OCI-LY7 (cell line): ENCODE measurements at regions not wholly inside any gene's neighbourhood (a gene's known extent, or its start where the extent isn't known, plus 50 kb on each side); places are given as distances from the start of the nearest gene placed in this dataset.

Source experiments
- BruUV-seq: library from RNA; stranded (reverse); fragments of 400-500 nt; replicated peaks from 2 replicates; lab custom pipeline; 2021; lab: Mats Ljungman, UMichigan
- CTCF ChIA-PET: fragments of 300-600 bp; sonication (Branson Sonifier 250); formaldehyde crosslinking; loops from one replicate; lab custom pipeline; 2022; ENCODE audit warnings: antibody characterized with exemption; ENCODE audit not compliant: unreplicated experiment; lab: Charles Lee
- POLR2A ChIA-PET: fragments of 300-600 bp; sonication (Branson Sonifier 250); formaldehyde crosslinking; loops from one replicate; lab custom pipeline; 2022; ENCODE audit warnings: antibody characterized with exemption; lab: Charles Lee
- DNase-seq: peaks from one replicate; pipeline ENCODE4 v3.0.0-alpha.2; 2015; ENCODE audit warnings: low spot score
- H2AFZ ChIP-seq: fragments of 200-600 bp; sonication (generic), shearing (Covaris generic); 2 replicates; pipeline ENCODE4 v1.6.1; 2014; ENCODE audit warnings: mild to moderate bottlenecking, antibody characterized with exemption, low read length, moderate library complexity
- H3K27ac ChIP-seq: fragments of 200-600 bp; sonication (generic); 2 replicates; pipeline ENCODE4 v1.5.1; 2014; ENCODE audit warnings: mixed run types, low read depth, mild to moderate bottlenecking, moderate library complexity, low read length, inconsistent platforms; ENCODE audit not compliant: poor library complexity, severe bottlenecking
- H3K36me3 ChIP-seq: fragments of 200-600 bp; sonication (generic); 2 replicates; pipeline ENCODE4 v1.6.1; 2014; ENCODE audit warnings: mild to moderate bottlenecking, antibody characterized with exemption, low read length, moderate library complexity, mixed read lengths; ENCODE audit not compliant: insufficient read depth
- H3K4me1 ChIP-seq: fragments of 200-600 bp; sonication (generic); 2 replicates; pipeline ENCODE4 v1.5.1; 2014; ENCODE audit warnings: mild to moderate bottlenecking, low read length; ENCODE audit not compliant: insufficient read depth, poor library complexity, severe bottlenecking
- H3K4me2 ChIP-seq: fragments of 200-600 bp; sonication (generic); 2 replicates; pipeline ENCODE4 v1.6.1; 2014; ENCODE audit warnings: mild to moderate bottlenecking, low read length
- H3K4me3 ChIP-seq: fragments of 200-600 bp; sonication (generic); 2 replicates; pipeline ENCODE4 v1.5.1; 2014; ENCODE audit warnings: mild to moderate bottlenecking, low read depth, low read length; ENCODE audit not compliant: poor library complexity, severe bottlenecking
- H3K79me2 ChIP-seq: fragments of 200-600 bp; sonication (generic); 2 replicates; pipeline ENCODE4 v1.6.1; 2016; ENCODE audit warnings: low read depth, mild to moderate bottlenecking, low read length, moderate library complexity, mixed read lengths; ENCODE audit not compliant: insufficient read depth
- H3K9me2 ChIP-seq: fragments of 200-600 bp; sonication (generic); 2 replicates; pipeline ENCODE4 v1.6.1; 2016; ENCODE audit warnings: mild to moderate bottlenecking, low read length, mixed read lengths; ENCODE audit not compliant: insufficient read depth
- H3K9me3 ChIP-seq: fragments of 200-600 bp; sonication (generic); 2 replicates; pipeline ENCODE4 v1.6.1; 2014; ENCODE audit warnings: mild to moderate bottlenecking, mixed run types, low read length, mixed read lengths
- H4K20me1 ChIP-seq: fragments of 200-600 bp; sonication (generic); 2 replicates; pipeline ENCODE4 v1.6.1; 2014; ENCODE audit warnings: mild to moderate bottlenecking, antibody characterized with exemption, low read length, moderate library complexity, mixed read lengths; ENCODE audit not compliant: insufficient read depth
- CTCF ChIP-seq: fragments of 200-600 bp; sonication (generic); conservative IDR thresholded peaks from 2 replicates; pipeline ENCODE4 v1.5.1; 2014; ENCODE audit warnings: mild to moderate bottlenecking, antibody characterized with exemption, low read length, moderate library complexity, mixed read lengths
- EZH2phosphoT487 ChIP-seq: fragments of 200-600 bp; sonication (generic); IDR thresholded peaks from 2 replicates; pipeline ENCODE4 v1.6.1; 2018; ENCODE audit warnings: low read depth, borderline replicate concordance, mild to moderate bottlenecking, mixed run types, antibody characterized with exemption, low read length, moderate library complexity, mixed read lengths
- intact Hi-C: fragments of 100-400 bp; cut with micrococcal nuclease; formaldehyde crosslinking; loops from one replicate; pipeline ENCODE4 v1.10.0; 2022; ENCODE audit not compliant: unreplicated experiment

- Histone ChIP-seq H3K36me3 (no peaks in the 10 kb centered on the region), H4K20me1 (no peaks in the 10 kb centered on the region), H3K4me3 (no peak overlapping the region), H3K4me2 (no peak overlapping the region), H3K79me2 (no peaks in the 10 kb centered on the region), H2AFZ (no peak overlapping the region), H3K9me2 (no peaks in the 10 kb centered on the region), H3K27ac (no peak overlapping the region), H3K9me3 (no peaks in the 10 kb centered on the region), H3K4me1 (no peaks in the 10 kb centered on the region)
- CTCF ChIA-PET: no interaction called here
- no TSS peak for BruUV-seq
- POLR2A ChIA-PET: no interaction called here
- DNase-seq: no peak
- TF ChIP-seq EZH2phosphoT487 (no peak), CTCF (no peak)
- intact Hi-C loops: no loop called here
Measured at GRCh38 chr2:189386741-189387140, 54.5 kb upstream of the WDR75 start.

- ChIA-PET POLR2A (interaction anchor here (1.8 kb wide), 1 partner anchor 11 kb away, joined by 4 read pairs; no protein-coding TSS in a partner anchor), CTCF (no interaction called here)
- TF ChIP-seq EZH2phosphoT487: no peak
- no peak for TF ChIP-seq CTCF
- H3K27ac ChIP-seq: no peak overlapping the region
- H3K9me3 ChIP-seq: no peaks in the 10 kb centered on the region
- H3K36me3 ChIP-seq: no peaks in the 10 kb centered on the region
- no peaks in the 10 kb centered on the region for H3K79me2 ChIP-seq
- H3K4me2 ChIP-seq: no peak overlapping the region
- no peaks in the 10 kb centered on the region for H3K9me2 ChIP-seq
- H4K20me1 ChIP-seq: no peaks in the 10 kb centered on the region
- no peak for DNase-seq
- BruUV-seq: no TSS peak
- no peak overlapping the region for H2AFZ ChIP-seq
- intact Hi-C loops: no loop called here
- no peaks in the 10 kb centered on the region for H3K4me1 ChIP-seq
- H3K4me3 ChIP-seq: no peak overlapping the region
Measured at GRCh38 chr2:189391201-189391600, 50.1 kb upstream of the WDR75 start.
